GM21529 (cell line): ENCODE measurements at regions not wholly inside any gene's neighbourhood (a gene's known extent, or its start where the extent isn't known, plus 50 kb on each side); places are given as distances from the start of the nearest gene placed in this dataset.
"Not testable (repeated sequence)": the region's sequence is repeated elsewhere in the genome, so short reads cannot be mapped to it uniquely, and the experiment has no call there.

Source experiments
- ATAC-seq: cut with Tn5 transposase; IDR thresholded peaks from one replicate; pipeline ENCODE4 v1.9.1; 2021; ENCODE audit not compliant: unreplicated experiment

DNA sequence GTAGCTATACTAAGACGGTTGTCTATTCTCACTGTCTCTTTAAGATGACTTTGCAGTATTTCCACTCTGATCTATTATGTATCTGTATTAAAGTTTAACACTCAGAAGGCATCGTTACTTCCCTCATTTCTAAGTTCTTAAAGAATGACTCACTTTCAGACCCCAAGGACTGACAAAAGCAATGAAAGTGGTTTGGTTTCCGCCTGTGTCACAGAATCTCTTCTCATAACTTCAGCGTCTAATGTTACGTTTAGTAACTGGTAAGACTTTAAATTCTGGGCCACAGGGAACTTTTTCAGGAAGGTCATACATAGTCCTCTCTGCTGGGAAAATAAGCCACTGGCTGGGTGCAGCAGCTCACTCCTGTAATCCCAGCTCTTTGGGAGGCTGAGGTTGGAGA is 892.0 kb upstream of the AUTS2 start:
- ATAC-seq, result no peak

- ATAC-seq, result no peak
These were observed 891.1 kb upstream of the AUTS2 start for GRCh38 chr7:68707159-68707558.

DNA sequence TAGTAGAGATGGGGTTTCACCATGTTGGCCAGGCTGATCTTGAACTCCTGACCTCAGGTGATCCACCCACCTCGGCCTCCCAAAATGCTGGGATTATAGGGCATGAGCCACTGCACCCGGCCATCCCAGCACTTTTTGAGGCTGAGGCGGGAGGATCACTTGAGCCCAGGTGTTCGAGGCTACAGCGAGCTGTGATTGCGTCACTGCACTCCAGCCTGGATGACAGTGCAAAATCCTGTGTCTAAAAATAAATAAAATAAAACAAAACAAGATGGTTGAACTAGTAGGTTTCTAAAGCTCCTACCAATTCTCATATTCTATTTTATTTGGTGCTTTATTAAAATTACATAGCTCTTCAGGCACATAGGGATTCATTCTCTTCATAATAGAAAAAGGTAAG is 890.3 kb upstream of the AUTS2 start:
- ATAC-seq, result no peak

GRCh38 chr7:68712956-68713495 is 885.2 kb upstream of the AUTS2 start:
- ATAC-seq, result no peak

DNA sequence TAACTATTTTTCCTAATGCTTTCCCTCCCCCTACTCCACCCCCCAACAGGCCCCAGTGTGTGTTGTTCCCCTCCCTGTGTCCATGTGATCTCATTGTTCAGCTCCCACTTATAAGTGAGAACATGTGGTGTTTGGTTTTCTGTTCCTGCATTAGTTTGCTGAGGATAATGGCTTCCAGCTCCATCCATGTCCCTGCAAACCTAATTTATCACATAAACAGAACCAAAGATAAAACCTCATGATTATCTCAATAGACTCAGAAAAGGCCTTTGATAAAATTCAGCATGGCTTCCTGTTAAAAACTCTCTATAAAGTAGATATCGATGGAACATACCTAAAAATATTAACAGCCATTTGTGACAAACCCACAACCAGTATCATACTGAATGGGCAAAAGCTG is 884.1 kb upstream of the AUTS2 start:
- not testable (repeated sequence) for ATAC-seq

GRCh38 chr7:68715907-68716306 is 882.4 kb upstream of the AUTS2 start:
- no peak for ATAC-seq

GRCh38 chr7:68717176-68717575 is 881.1 kb upstream of the AUTS2 start:
- ATAC-seq, result no peak

DNA sequence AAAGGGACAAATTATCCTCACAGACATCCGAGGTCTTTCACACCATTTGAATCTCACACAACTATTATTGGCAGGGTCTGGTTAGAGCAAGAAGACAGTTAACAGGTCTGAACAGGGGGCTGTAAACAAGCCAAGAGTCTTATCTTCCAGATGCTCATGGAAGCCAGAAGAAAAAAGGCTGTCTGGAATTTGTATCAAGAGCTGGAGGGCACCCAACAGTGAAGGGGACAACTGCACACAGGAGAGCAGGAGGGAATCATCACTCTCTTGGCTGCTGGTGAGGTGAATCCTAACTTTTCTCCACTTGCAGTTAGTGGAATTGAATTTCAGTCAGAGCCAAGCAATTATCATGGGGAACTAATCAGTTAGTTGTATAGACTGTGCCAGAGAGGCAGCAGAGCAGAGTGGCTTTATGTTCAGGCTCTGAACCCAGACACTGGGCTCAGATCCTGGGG is 880.2 kb upstream of the AUTS2 start:
- ATAC-seq, result no peak

DNA sequence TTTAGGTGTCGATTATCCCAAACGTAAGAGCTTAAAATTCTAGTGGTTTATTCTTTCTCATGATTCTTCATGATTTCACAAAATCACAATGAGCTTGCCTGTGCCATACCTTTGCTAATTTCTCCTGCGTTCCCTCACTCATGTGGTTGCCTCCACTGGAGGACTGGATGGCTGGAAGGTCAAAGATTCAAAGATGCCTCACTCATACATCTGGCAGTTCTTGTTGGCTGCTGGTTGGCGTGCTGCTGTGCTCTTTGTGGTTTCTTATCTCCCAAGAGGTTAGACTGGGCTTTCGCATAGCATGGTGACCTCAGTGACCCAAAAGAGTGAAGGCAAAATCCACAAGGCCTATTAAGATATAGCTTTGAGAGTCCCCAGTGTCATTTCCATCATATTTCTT is 877.6 kb upstream of the AUTS2 start:
- no peak for ATAC-seq

DNA sequence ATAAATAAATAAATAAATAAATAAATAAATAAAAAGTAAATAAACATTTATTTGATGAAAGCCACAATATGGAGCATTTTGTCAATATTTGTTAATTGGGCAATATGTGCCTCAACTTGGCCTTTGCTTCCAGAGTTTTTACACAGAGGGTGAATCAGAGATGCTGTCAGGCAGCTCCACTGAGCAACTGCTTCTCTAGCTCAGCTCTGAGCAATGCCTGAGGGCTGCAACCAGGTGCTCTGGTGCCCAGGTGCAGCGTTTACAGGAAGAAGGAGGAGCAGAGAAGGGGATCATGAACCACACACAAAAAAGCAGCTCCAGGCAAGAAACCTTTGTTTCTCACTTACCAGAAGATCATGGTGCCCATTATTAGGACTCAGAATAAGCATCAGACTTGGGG is 876.2 kb upstream of the AUTS2 start:
- no peak for ATAC-seq

DNA sequence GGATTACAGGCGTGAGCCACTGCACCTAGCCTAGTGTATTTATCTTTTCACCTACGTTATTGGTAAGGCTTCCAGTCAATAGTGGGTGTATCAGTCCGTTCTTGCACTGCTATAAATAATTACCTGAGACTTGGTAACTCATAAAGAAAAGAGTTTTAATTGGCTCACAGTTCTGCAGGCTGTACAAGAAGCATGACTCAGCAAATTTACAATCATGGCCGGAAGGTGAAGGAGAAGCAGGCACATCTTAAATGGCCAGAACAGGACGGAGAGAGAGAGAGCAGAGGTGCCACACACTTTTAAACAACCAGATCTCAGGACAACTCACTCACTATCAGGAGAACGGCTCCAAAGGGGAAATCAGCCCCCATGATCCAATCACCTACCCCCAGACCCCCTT is 873.3 kb upstream of the AUTS2 start:
- ATAC-seq, result no peak

- no peak for ATAC-seq
These were observed 872.2 kb upstream of the AUTS2 start for GRCh38 chr7:68725843-68726785.

- ATAC-seq, result not testable (repeated sequence)
These were observed 869.6 kb upstream of the AUTS2 start for GRCh38 chr7:68728720-68729119.

DNA sequence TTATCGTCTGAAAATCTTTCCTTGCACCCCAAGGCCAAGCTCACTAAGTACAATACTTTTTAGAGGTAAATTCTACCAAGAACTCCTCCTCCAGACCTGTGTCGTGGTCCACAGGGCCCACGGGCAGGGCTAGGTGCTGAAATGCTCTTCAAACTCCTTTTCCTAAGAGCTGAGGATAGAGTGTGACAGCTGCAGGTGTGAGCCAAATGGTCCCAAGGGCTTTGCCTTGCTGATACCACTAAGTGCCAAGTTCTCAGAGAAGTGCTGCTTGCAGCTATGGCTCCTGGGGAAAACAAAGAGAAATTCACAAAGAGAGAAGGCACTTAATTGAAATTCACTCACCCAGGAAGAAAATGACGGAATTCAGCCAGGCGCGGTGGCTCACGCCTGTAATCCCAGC is 868.9 kb upstream of the AUTS2 start:
- ATAC-seq, result no peak

DNA sequence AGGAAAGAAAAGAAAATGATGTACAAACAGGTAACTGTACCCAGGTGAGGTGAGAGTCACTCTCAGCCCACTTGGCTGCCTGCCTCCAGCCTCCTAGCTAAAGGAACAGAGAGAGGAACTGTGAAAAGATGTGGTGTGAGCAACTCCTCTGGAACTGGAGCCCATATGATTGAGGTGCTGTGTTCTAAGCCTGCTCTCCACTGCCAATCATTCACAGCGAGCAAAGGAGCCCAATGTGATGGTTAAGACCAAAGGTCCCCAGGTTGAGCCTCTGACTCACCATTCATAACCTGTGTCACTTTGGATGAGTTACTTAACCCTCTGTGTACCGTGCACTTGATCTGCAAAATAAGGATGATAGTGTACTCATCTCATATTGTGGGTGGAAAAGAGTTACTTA is 868.1 kb upstream of the AUTS2 start:
- no peak for ATAC-seq

DNA sequence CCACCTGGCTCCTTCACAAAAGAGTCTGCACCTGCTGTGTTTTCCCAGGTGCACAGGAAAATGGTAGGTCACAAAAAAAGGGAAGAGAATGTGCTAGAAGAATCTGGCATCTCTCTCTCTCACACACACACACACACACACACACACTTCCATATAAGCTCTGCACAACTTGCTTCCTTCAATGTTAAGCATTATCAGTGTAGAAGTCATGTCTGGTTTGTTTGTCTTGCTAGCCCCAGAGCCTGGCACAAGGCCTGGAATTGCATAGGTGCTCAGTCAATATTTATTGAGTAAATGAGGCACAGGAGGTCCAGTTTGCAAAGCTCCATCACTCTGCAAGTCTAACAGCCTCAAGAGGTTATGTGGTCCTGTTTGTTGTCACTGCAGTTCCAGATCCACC is 867.3 kb upstream of the AUTS2 start:
- no peak for ATAC-seq

GRCh38 chr7:68733219-68734153 is 864.8 kb upstream of the AUTS2 start:
- ATAC-seq, result no peak

GRCh38 chr7:68734431-68734830 is 863.8 kb upstream of the AUTS2 start:
- ATAC-seq, result no peak

- no peak for ATAC-seq
These were observed 859.0 kb upstream of the AUTS2 start for GRCh38 chr7:68739306-68739705.

- no peak for ATAC-seq
These were observed 854.2 kb upstream of the AUTS2 start for GRCh38 chr7:68744036-68744435.
